Glomerular visceral epithelial cell (primary cell): ENCODE measurements at regions not wholly inside any gene's neighbourhood (a gene's known extent, or its start where the extent isn't known, plus 50 kb on each side); places are given as distances from the start of the nearest gene placed in this dataset.
"Not testable (repeated sequence)": the region's sequence is repeated elsewhere in the genome, so short reads cannot be mapped to it uniquely, and the experiment has no call there.

Experiments used
- DNase-seq: peaks from one replicate; pipeline ENCODE4 v3.0.0-alpha.2; 2016; ENCODE audit errors: extremely low spot score

DNA sequence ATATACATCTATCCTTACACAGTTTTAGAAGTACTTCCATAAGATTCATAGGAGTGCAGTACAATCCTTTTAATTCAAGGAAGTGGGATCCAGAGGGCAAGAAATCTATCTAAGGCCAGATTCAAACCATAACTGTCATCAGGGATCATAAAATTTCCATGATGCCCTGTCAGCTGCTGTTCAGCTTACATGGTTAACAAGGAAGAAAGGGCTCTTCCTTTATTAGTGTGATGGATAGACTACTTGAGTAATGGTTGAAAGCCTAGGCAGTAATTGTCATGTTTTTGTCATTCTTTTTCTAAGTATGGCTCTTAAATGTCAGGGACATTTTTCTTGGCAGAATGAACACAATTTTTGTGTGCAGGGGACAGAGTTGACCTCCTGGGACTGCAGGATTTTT lies 159.8 kb upstream of the CXCL13 start:
- no peak for DNase-seq

GRCh38 chr4:77446601-77447000 lies 159.0 kb upstream of the CXCL13 start:
- no peak for DNase-seq

DNA sequence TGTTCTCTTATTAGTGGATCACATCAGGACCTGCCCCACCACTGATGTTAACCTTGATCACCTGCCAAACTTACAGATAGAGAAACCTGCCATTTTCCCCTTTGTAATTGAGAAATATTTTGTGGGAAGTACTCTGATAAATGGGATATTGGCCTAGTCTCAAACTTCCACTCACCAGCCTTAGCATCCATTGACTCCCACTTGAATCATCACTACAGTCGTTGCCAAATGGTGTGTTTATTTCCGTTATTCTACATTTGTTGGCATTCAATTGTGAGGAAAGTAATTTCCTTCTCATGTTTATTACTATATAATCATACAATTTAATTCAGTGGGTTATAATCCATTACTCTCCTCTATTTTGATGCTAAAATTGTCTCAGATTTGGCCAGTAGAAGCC lies 156.4 kb upstream of the CXCL13 start:
- DNase-seq: no peak

DNA sequence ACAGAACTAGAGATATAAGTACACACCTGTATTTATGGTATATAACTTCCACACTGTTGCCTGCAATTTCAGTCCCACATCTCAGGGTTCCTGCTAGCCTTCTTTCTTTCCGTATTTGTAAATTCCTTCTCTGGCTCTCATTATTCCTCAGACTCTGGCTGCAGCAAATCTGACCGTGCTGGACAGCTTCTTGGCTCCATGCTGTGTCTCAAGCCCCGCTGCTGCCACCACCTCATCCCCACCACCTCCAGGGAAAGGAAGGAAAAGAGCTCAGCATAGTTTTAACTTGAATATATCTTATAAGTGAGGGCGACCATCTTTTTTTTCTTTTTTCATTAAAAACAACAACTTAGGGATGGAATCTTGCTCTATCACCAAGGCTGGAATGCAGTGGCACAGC lies 155.6 kb upstream of the CXCL13 start:
- DNase-seq: no peak

DNA sequence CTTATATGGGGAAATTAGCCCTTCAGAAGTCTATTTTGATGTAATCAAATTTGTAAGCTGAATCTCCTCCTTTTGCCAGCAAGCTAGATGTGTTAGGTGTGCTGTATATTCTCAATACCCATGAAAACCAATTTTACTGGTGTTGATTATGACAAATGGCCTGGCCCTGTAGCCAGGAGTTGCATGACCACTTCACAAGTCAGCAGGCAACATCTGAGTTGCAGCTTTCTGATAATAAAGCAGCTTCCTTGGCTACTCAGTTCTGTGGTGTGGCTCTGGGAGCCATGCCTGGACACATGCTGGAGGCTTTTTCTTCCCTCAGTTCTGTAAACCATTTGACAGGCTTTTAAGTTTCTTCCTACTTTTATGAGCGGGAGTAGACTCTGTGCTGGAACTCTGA lies 154.1 kb upstream of the CXCL13 start:
- peak; percentile 35 for DNase-seq

- not testable (repeated sequence) for DNase-seq
Measured at GRCh38 chr4:77452117-77452516, 153.5 kb upstream of the CXCL13 start.

DNA sequence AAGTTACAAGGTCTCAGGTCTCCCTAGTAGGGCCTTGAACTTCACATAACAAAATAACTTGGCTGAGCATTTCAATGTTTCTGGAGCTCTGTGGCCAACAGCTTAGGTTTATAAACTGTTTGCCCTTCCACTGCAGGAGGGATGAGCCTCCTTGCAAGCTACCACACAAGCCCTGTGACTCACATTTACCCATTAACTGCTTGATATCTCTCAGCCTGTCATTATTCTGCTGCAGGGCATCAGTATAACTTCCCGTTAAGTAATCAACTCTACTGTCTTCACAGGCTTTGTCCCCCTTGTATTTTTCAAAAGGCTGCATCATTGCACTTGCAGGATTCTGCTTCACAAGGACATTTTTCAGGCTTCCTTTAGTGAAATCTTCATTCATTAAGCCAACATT lies 151.7 kb upstream of the CXCL13 start:
- DNase-seq: peak; percentile 11

GRCh38 chr4:77454858-77455257 lies 150.8 kb upstream of the CXCL13 start:
- no peak for DNase-seq

- DNase-seq: not testable (repeated sequence)
Measured at GRCh38 chr4:77464100-77464499, 141.5 kb upstream of the CXCL13 start.

GRCh38 chr4:77465271-77465670 lies 140.3 kb upstream of the CXCL13 start:
- peak; percentile 56 for DNase-seq

- DNase-seq: no peak
Measured at GRCh38 chr4:77466430-77466829, 139.2 kb upstream of the CXCL13 start.

- DNase-seq: no peak
Measured at GRCh38 chr4:77471821-77472495, 133.7 kb upstream of the CXCL13 start.

- no peak for DNase-seq
Measured at GRCh38 chr4:77473509-77473908, 132.1 kb upstream of the CXCL13 start.

GRCh38 chr4:77481856-77482255 lies 123.8 kb upstream of the CXCL13 start:
- DNase-seq: no peak

DNA sequence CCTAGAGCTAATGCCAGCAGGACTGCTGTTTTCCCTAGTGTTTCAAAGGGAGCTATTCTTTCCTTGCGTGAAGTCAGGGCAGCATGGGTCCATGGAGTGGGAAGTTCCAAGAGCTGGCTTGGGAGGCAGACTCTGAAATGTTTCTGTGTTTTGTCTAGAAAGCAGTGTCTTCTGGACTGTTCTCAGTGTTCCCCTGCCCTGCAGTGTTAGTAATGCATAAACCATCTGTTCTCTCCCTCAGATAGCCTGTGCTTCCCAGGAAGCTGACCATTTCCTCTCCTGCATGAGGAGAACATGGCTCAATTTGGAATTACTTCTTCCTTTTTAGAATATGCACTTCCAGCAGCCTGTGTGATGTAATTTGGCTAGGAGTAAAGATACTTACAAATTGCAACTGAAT lies 116.7 kb upstream of the CXCL13 start:
- no peak for DNase-seq

DNA sequence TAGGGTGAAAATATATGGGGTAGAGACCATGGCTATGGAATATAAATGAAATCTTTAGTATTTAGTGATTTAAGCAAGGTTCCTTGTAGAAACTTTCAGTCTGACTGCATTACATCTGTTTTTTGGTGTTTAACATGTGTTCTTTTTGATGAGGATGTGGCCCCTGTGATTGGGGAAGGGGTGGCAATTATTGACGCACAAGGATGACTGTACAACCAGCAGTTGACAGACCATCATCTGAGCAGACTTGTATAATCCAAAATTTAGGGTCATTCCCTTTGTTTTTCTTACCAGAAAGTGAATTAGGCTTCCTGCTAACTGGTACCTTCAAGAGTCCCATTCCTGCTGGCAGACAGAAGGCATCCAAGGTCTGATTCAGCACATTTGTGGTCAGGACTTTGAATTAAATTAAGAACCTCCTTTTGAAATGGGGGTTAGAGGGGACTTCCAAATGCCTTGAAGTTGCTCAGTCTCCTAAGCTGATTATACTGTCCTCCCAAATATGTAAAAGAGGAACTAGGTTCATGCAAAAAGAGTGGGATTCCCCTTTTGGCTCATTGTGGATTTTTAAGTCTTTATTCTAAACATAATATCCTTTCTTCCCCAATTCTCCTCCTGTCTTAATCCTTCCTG lies 112.4 kb upstream of the CXCL13 start:
- no peak for DNase-seq

DNA sequence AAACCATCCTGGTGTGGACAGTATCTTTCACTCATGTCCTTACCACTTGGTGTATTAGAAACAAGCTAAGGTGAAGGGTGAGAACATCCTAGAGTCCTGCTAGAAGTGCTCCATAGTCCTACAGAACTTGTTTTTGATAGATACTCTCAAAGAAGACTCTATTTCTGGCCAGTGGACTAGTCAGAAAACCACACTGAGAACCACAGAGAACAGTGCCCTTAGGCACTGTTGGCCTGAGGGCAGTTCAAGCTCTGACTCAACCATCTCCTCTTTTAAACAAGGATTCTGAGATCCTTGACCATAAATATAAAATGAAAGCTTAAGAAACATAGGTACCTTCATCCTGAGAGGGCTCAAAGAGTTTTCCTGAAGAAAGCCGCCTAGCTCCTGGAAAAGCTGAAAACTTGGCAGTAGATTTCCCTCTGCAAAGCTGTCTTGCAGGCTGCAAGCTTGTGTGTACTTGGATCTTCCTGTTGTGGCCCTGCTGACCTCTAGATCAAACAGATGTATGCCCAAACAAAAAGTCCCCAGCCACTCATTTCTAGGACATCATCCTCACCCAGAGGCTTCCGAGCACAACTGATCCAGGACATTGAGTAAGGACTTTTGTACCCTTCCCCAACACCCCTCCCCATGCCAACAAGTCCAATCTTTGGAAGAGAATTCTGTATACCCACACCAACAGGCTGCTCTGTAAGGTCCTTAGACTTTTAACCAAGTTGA lies 111.6 kb upstream of the CXCL13 start:
- DNase-seq: no peak

DNA sequence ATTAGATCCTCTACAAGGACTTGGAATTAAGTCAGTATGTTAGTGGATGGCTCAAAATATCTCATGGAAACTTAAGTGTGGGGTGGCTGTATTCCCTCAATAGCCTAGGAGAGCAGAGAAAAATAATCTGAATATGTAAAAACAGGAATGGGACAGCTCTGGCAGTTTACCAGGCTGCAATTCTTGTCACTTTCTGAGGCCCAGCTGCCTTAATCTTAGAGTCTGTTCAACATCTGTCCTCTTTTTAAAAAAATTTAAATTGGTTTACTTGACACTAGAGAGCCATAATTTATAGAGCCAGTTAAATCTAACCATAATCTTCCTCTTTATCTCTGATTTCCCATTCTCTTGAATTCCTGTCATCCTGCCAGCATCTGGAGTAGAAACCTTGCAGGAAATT lies 109.2 kb upstream of the CXCL13 start:
- no peak for DNase-seq

DNA sequence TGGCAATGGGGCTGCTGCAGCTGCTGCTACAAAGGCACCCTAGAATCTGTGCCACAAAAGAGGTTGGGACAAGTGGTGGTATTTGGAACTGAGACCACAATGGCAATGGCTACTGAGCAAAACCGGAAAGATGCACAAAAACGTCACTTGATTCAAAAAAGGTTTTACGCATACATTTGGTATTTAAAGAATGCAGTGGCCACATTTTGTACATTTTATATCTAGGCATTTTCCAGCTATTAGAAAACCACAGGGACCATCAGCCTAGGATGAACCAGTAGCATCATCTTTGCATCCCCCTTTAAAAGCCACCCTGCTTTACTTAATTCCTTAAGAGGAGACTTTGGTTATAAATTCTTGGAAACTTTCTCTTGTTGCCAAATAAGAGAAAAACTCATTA lies 104.8 kb upstream of the CXCL13 start:
- DNase-seq: peak; percentile 74

DNA sequence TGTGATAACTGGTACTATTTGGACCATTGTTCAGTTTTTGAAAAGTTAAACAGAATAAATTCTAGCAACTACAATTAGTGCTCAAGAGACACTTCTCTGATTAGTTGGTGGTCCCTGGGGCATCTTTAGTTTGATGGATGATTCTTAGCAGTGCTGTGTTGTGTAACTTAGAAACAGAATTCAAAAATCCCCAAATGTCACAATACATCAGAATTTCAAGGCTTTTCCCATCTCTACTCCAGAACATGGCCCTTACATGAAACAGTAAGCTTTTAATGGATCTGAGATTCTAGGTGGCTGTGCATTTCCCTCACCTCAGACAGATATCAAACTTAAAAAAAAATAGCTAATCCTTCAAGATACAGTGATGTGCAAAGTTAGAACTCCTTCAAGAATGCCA lies 104.4 kb upstream of the CXCL13 start:
- DNase-seq: no peak

DNA sequence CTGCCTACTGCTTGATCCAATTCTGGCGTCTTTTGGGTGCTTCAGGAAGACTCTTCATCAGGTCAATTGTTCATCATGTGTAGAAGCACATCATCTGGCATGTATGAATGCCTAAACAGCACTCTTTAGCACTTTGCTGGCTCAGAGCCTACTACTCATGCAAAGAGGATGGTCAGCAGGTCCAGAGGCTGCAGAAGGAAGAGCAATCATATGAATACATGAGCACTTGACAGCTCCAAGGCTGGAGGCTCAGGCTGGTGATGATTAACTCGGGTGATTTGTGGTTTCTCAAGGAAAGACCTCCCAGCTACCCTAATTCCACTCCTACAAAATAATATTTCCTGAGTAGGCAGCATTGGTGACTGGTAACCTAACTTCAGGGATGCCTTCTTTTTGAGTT lies 103.8 kb upstream of the CXCL13 start:
- DNase-seq: peak; percentile 93

- DNase-seq: no peak
Measured at GRCh38 chr4:77504407-77504806, 101.2 kb upstream of the CXCL13 start.

DNA sequence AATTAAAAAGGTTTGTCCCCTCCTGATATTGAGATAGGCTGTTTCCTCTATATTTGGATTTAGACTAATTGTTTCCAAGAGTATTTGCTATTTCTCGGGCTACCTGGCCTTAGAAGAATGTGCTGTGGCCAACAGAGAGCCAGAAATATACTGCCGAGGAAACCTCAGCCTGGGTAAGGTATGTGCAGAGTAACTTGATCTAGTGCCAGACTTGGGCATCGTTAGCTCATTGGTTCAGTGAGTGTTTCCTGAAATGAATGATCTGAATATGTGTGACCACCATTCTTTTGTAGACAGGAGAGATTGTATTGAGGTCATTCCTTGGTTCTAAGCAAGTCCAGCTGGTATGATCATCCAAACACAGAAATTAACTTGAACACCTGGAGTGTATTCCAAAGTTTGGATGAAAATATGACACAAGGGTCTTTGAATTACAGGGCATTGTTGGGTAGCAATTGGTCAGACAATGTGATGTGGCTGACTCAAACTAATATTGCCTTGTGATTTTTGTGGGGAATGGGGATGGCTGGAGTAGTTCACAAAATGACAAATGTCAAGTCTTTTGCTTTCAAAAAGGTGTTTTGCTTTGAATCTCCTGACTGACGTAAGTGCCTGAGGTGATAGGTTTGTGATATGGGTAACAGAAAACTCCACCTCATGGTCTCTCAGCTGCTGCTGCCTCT lies 100.2 kb upstream of the CXCL13 start:
- DNase-seq: no peak
